GM19372 (cell line): ENCODE measurements at regions not wholly inside any gene's neighbourhood (a gene's known extent, or its start where the extent isn't known, plus 50 kb on each side); places are given as distances from the start of the nearest gene placed in this dataset.
"Not testable (repeated sequence)": the region's sequence is repeated elsewhere in the genome, so short reads cannot be mapped to it uniquely, and the experiment has no call there.

Experiments used
- ATAC-seq: cut with Tn5 transposase; IDR thresholded peaks from one replicate; pipeline ENCODE4 v1.9.1; 2021; ENCODE audit warnings: mild to moderate bottlenecking, low read depth, moderate library complexity; ENCODE audit not compliant: unreplicated experiment

DNA sequence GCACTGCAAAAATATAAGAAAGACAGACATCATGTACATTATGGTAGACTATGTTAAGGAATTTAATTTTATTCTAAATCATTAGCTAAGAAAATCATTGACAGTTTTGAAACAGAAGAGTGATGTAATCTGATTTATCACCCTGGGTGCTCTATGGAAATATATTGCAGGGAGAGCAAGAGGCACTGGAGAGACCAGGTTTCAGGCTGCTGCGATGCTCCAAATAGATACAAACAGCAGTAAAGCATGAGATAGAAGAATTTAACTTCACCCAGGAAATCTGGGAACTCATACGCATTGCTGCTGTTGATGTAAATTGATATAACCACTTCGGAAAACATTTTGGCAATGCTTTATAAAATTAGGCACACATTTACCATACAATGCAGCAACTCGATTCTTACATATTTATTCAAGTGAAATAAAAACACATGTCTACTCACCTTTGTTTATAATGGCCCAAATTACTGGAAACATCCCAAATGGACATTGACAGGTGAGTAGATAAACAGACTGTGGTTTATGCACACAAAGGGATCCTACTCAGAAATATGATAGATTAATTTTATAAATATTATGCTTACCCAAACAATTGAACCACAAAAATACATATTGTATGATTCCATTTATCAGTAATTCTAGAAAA is 535.1 kb upstream of the CHORDC1 start:
- no peak for ATAC-seq

DNA sequence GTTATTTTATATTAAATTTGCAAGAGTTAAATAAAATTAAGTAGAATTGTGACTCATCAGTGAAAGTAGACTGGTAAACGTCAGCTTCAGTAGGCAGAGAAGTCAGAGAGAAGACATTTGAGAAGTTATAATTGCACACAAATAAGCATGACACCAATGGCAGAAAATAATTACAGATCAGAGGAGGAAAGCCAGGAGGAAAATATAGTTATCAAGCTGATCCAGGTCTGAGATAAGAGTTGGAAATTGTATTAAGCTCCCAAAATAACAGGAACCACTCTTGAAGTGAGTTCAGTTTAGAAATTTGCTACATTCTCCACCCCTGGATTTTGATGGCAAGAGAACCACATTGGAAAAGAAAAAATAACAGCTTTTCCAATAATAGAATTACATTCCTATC is 533.8 kb upstream of the CHORDC1 start:
- ATAC-seq, result no peak

DNA sequence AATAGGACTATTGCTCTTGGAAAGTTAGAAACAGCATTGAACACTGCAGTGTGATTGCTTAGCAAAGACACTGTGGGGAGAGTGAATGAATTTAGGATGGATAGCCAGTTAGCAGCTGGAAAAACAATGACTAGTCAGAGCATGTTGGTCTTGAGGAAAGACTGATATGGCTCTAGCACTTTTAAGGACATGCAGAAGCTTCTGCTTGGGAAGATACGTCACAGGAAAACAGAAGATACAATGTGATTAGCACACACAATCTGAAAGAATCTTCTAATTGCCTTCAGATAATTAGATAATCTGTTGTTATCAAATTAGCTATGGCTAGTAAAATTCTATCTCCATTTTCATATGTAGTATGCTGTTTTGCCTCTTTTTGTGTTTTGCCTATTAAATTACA is 530.7 kb upstream of the CHORDC1 start:
- ATAC-seq, result no peak

DNA sequence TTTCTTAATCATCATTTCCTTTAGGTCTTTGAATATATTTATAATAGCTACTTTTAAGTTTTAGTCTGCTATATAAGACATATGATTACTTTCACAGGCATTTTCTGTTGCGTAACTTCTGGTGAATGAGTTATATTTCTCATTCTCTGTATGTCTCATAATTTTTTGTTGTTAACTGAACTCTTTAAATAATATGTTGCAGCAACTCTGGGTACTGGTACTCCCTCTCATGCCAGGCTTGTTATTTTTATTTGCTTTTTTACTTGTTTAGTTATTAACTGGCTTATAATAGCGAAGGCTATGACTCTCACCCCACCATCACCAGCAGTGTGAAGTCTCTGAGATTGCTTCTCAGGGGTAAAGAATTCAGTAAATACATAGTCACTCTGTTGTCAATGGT is 524.2 kb upstream of the CHORDC1 start:
- ATAC-seq, result no peak

DNA sequence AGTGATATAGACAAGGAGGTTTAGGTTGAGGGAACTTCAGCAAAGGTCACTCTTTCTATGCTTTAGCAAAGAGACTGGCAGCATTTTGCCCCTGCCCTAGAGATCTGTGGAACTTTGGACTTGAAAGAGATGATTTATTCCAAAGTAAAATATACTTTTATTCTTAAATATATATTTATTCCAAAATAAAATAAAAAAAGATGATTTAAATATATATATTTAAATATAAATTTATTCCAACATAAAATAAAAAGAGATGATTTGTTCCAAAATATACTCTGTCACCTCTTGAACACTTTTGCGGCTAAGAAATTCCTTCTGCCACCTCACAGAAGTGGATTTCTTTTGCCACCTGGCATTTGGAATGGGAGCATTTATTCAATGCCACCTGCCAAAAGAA is 521.3 kb upstream of the CHORDC1 start:
- no peak for ATAC-seq

DNA sequence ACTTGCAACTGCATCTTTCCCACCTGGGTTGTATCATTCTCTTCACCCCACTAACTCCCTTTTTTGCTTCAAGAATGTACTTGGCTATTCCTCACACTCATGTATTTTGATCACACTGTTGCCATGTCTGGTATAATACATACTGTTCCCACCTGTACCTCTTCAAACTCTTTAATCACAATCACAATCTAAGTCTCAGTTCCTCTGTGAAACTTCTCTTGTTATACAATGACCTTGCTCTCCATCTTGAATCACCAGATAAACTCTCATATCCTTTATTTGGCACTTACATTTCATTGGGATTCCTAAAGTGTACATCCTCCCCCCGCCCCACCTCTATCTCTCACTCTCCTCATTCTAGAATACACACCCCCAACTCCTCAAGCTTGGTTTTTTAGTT is 516.0 kb upstream of the CHORDC1 start:
- ATAC-seq, result no peak

DNA sequence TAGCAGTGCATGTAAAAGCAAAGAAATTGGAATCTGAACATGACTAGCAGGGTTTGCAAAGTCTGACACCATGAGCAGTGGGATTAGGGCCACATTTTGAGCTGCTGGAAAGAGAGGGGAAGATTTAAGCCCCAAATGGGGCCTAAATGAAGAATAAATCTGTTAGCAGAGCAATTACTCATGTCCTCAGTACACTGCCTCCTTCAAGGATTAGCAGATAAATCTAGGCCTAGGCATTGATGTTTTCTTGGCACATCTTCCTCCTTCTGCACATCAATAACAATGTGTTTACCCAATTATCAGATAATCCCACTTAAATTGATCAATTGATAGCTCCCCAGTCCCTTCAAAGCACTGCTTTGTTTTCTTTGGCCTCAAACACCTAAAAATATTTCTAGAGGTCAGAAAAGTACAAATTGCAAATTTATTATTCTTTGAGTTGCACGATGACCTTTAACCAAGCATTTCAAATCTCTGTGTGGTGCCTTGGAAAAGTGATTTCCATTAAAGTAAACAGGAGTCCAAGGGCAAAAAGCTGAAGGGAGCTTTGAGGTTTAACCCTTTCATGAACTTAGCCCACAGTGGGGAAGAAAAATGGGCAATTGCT is 514.7 kb upstream of the CHORDC1 start:
- ATAC-seq, result no peak

DNA sequence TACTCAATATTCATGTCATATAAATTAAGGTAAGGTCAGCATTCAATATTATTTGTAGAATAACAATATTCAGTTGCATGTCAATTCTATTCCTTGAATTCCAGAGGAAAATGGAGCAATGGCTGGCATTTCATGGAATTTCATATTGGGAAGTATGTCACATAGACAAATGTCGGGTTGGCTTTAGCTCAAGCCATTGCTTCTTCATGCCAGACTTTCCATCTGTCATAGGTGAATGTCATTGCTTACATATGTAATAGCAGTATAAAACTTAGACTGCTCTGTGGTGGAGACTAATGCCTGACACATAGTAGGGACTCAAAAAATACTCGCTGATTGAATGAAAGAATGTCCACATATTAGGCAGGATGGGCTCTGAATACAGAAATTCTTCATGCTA is 509.6 kb upstream of the CHORDC1 start:
- no peak for ATAC-seq

DNA sequence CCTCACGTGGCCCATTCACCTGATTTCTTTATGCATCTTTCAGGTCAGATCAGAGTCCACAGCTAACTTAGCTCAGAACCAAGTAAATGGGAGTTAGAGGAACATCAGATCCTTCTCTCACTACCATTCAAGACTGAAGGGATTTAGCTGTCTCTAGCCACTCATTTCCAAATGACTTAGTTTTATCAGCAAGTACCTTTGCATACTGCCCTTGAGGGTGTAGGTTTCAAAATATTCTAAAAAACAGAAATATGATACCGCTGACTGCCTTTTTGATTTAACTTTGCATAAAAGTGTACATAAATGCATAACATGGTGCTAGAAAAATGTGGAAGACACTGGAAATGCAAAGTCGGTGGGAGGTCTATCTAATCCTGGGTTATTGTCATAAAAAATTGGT is 500.6 kb upstream of the CHORDC1 start:
- no peak for ATAC-seq

DNA sequence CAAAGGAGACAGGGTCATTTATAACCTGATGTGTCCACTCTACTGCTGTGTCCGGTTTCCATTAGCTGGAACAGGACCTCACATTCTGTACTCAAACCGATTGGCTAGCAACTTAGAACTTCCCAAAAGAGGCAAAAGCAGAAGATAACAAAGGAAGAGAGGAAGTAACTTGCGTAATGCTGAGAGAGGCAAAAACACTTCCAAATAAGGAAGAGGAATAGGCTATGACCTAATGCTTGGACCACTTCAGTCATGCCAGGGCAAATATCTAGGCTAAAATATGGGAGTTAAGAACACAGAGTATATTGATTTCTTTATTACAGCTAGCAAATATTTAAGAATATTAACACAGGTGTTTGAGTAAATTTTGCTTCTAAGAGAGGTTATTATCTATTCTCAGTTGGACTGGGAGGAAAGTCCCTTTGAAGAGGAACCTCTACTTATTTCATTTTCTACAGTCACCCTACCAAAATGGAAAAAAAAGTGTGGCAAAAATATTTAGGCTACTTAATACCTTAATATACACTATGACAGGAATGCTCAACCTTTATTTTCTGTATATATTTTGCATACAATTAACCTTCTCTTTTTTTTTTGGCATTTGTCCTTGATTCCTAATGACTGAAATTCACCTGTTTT is 499.8 kb upstream of the CHORDC1 start:
- no peak for ATAC-seq

DNA sequence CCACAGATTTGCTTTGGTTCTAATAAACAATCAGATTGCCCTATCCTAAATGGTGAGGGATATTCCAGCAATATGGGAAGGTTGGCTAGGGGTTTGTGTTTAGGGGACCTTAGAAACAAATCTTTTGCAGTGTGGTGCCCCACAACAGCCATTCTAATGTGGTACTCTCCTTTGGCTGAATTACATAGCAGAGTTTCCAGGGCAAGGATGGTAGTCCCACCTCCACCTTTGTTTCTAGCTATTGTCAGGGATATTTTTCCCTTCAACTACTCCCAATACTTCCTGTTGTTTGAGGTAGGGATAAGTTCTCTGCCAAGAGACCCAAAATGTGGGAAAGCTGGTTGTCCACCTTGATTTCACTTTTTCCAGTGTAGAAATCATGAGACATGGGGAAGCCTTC is 494.7 kb upstream of the CHORDC1 start:
- ATAC-seq, result no peak

DNA sequence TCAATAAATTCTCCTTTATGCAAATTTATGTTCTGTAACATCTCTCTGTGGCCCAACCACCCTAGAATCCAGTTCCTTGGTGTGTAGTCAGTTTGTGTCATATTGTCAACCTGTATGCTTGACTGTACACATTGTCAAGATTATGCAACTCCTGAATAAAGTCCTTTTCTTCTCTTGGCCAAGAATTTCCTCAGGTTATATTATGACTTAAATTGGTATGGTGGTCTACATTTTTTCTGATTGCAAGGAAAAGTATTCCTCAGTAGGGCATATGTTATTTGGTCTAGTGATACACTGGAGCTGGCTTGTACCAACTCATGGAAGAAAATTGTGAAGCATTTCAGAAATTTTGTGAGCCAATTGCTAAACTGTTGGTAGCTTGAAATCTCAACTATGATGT is 482.8 kb upstream of the CHORDC1 start:
- no peak for ATAC-seq

DNA sequence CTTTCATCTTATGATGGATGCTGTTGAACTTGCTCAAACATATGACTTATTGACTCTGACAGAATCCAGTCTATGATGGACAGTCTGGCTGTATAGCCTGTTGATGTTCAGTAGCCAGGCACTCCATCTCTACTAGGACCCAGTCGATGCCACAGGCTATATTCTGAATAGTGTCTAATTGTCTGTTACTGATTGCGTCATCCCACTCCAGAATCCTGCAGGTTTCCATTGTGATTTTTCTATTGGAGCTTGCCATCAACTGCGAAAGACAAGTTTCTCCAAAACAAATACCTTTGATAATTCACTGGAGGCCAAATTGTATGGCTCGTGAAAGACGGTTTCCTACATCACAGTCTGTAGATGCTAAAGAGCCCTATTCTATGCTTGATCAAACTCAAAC is 481.7 kb upstream of the CHORDC1 start:
- ATAC-seq, result no peak

DNA sequence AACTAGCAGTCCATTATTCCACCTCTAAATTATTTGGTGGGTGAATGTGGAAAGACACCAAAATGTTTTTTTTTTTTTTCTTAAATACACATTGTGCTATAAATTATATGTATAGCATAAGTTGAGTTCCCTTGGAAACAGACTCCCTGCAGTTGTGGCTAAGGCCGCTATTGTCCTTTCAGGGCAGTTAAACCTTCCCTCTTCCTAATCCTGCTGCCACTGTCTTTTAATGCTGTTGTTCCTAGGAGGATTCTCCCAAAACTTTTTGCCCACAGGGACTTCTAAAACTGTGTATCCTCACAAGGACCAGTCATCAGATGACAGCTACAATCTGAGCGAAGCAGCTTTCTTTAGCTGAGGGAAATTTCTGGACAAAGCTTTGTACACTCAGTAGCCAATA is 478.9 kb upstream of the CHORDC1 start:
- ATAC-seq, result no peak

DNA sequence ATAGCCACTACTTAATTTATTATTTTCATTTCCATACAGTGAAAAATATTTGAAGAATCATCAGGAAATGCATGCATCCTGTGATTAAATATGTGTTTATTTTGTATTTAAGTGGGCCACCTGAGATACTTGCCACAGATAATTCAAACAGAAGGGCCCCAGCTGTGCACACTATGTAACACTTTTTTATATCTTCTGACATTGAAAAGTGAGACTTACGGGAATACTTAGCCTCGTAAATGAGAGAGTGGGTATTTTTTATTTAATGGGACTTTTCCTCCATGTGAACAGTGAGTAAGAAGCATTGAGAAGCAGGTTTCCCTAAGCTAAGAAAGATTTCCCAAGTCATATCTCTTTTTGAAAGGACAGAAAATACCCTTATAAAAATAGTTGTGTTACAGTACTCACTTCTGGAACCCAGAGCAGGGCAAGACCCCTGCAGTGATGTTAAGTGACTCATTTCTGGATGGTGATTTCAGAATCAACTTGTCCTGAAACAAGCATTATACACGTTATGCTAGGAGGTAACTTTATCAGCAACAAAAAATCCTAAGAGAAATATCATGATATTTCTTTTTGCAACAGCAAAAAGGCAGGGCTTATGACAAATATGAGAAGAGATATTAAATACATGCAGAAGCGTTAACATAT is 478.1 kb upstream of the CHORDC1 start:
- no peak for ATAC-seq

DNA sequence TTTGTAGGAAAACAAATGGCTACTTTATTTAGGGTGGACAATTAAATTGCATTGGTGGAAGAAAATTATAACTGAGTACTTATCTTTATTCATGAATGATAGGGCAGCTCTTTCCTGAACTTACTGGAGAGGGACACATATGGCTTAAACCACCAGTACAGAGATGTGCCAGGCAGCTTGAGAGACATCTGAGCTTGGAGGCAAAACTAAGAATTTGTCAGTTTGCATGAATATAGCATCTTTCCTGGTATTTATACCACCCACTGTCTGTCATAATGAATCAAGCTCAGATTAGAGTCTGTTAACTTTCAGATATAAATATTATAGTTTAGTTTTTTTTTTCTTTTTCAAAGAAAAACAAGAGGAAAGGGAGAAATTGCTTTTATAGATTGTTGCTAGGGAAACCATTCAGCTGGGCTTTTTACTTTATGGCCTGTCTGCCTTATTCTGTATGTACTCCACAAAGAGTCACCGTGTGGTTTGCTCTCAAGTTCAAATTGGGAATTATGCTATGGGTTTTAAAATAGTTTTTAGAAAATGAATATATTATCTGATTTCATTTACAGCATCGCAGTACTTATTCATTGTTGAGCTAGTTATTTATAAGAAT is 477.0 kb upstream of the CHORDC1 start:
- no peak for ATAC-seq

DNA sequence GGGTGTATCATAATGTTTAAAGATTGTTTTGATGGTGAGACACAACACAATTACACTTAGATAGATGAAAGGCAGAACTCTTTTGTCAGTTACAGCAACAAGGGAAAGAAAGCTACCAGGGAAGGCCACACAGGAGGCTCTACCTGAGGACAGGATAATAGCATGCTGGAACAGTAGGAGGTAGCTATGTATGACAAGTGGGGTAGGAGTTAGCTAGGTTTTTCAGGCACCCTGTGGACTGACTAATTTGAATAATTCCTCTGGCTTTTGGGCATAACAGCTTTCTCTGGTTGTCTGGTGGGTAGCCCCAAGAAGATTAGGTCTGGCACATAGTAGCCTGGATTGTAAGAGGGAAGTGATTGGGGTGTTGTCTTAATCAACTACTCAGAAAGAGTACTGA is 475.4 kb upstream of the CHORDC1 start:
- no peak for ATAC-seq

DNA sequence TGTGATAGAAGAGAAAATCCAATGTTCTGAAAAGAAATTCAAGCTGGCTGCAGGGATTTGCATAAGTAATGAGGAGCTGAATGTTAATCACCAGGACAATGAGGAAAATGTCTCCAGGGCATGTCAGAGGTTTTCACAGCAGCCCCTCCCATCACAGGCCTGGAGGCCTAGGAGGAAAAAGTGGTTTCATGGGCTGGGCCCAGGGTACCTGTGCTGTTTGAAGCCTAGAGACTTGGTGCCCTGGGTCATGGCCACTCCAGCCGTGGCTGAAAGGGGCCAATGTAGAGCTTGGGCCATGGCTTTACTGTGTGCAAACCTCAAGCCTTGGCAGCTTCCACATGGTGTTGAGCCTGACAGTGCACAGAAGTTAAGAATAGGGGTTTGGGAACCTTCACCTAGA is 452.6 kb upstream of the CHORDC1 start:
- ATAC-seq, result not testable (repeated sequence)

DNA sequence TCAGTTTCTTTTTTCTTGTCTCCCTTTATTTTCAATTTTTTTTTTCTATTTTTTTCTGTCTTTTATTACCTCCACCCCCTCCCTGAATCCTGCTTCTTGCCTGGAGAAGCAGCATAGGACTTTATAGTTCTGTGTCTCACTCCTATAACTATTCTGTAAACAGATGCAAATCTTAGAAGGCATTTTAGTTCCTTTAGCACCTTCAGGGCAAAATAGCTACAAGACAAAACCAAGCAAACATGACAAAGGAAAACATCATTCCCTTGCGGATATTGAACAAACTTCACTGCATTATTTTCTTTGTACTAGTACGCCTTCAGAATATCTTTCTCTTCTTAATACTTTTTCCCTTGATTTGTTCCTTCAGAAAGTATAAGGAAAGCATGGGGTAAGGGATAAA is 446.2 kb upstream of the CHORDC1 start:
- no peak for ATAC-seq

DNA sequence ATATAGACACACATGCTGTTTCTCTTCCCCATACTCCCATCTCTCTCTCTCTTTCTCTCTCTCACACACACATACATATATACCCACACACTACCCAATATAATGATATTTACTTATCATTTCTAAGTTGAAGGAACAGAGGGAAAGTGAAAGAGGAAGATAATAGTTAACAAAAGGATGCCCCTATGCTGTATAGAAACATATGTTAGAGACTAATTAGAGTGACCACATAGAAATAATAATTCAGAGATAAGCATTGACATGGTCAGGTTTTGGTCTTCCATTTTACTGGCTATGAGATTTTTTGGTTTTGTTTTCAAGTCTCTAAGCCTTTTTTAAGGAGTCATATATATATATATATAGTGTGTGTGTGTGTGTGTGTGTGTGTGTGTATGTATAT is 445.7 kb upstream of the CHORDC1 start:
- no peak for ATAC-seq

DNA sequence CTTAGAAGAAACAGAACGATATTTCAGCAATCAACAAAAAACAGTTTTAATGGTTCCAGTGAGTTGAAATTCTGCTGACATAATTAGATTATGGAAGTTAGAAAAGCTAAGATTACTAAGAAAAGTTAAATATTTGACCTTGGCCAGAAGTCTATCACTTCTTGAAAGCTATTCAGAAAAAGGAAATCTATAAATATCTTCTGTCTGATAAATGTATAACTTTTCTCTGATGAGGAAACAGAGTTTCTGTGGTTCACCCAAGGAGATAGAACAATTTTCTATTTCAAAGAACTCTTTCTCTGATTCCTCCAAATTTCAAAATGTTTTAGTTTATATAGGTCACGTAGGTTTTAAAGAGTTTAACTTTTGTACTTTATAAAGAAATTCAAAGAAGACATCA is 438.4 kb upstream of the CHORDC1 start:
- ATAC-seq, result no peak
